ENCODE measurements at regions not wholly inside any gene's neighbourhood (a gene's known extent, or its start where the extent isn't known, plus 50 kb on each side); places are given as distances from the start of the nearest gene placed in this dataset.

GRCh38 chr1:79849388-79849787, 842.9 kb upstream of the ADGRL4 start:
- no peak for TF ChIP-seq CTCF (IDR thresholded peaks at IDR 0.05; ENCODE audit: extremely low read depth, missing control alignments)
- no peak for DNase-seq (ENCODE audit: low spot score)

GRCh38 chr1:79848316-79848715, 841.8 kb upstream of the ADGRL4 start:
- TF ChIP-seq CTCF (IDR thresholded peaks at IDR 0.05; ENCODE audit: extremely low read depth, missing control alignments), result no peak
- DNase-seq (ENCODE audit: low spot score), result no peak

GRCh38 chr1:79847700-79848099, 841.2 kb upstream of the ADGRL4 start:
- DNase-seq (ENCODE audit: low spot score), result no peak
- TF ChIP-seq CTCF (IDR thresholded peaks at IDR 0.05; ENCODE audit: extremely low read depth, missing control alignments), result no peak

- no peak for DNase-seq (ENCODE audit: low spot score)
- TF ChIP-seq CTCF (IDR thresholded peaks at IDR 0.05; ENCODE audit: extremely low read depth, missing control alignments), result no peak
These were observed 839.4 kb upstream of the ADGRL4 start for GRCh38 chr1:79845936-79846335.

GRCh38 chr1:79842811-79843210, 836.3 kb upstream of the ADGRL4 start:
- no peak for DNase-seq (ENCODE audit: low spot score)
- TF ChIP-seq CTCF (IDR thresholded peaks at IDR 0.05; ENCODE audit: extremely low read depth, missing control alignments), result no peak

GRCh38 chr1:79839882-79840281, 833.4 kb upstream of the ADGRL4 start:
- DNase-seq (ENCODE audit: low spot score), result no peak
- no peak for TF ChIP-seq CTCF (IDR thresholded peaks at IDR 0.05; ENCODE audit: extremely low read depth, missing control alignments)

GRCh38 chr1:79827446-79827845, 820.9 kb upstream of the ADGRL4 start:
- TF ChIP-seq CTCF (IDR thresholded peaks at IDR 0.05; ENCODE audit: extremely low read depth, missing control alignments), result no peak
- DNase-seq (ENCODE audit: low spot score), result no peak
